HepG2 (cell line): ENCODE measurements at regions not wholly inside any gene's neighbourhood (a gene's known extent, or its start where the extent isn't known, plus 50 kb on each side); places are given as distances from the start of the nearest gene placed in this dataset.

Source experiments
- CREM ChIP-seq, 2 experiments: sonication (generic) in 1 of 2; formaldehyde crosslinking in 1 of 2; IDR thresholded peaks; 2 replicates each; pipeline versions ENCODE4 v1.4.0 to v1.6.1; 2016 to 2020; ENCODE audit warnings: antibody characterized with exemption in 1 of 2, mild to moderate bottlenecking in 1 of 2, missing genetic modification reagents in 1 of 2
- ERF ChIP-seq: IDR thresholded peaks from 2 replicates; pipeline ENCODE4 v1.6.1; 2018; ENCODE audit warnings: missing biosample characterization, missing genetic modification reagents
- FOXA1 ChIP-seq, 2 experiments: fragments of 450-650 bp in 1 of 2; sonication (generic) in 1 of 2; formaldehyde crosslinking in 1 of 2; IDR thresholded peaks; 2 replicates each; pipeline versions ENCODE4 v1.4.0 to v1.6.1; 2016 to 2020; ENCODE audit warnings: missing genetic modification reagents in 1 of 2
- IRX3 ChIP-seq: sonication (generic); formaldehyde crosslinking; IDR thresholded peaks from 2 replicates; pipeline ENCODE4 v1.8.1; 2023; ENCODE audit warnings: mild to moderate bottlenecking, low read depth, missing genetic modification reagents, borderline replicate concordance
- MAFG ChIP-seq: sonication (generic); formaldehyde crosslinking; IDR thresholded peaks from 2 replicates; pipeline ENCODE4 v1.5.1; 2020; ENCODE audit warnings: mild to moderate bottlenecking, missing genetic modification reagents
- RBM39 ChIP-seq: fragments of 200-400 bp; formaldehyde crosslinking; IDR thresholded peaks from one replicate; pipeline ENCODE4 v1.6.1; 2018; ENCODE audit warnings: antibody characterized with exemption, mild to moderate bottlenecking, low read depth, low read length; ENCODE audit not compliant: poor library complexity, severe bottlenecking
- RORA ChIP-seq: sonication (generic); formaldehyde crosslinking; IDR thresholded peaks from 2 replicates; pipeline ENCODE4 v1.5.0; 2020; ENCODE audit warnings: mild to moderate bottlenecking, missing genetic modification reagents, moderate library complexity
- SOX5 ChIP-seq: IDR thresholded peaks from 2 replicates; pipeline ENCODE4 v1.6.1; 2016; ENCODE audit warnings: borderline replicate concordance
- ZFP90 ChIP-seq: sonication (generic); formaldehyde crosslinking; IDR thresholded peaks from 2 replicates; pipeline ENCODE4 v1.8.0; 2022; ENCODE audit warnings: missing genetic modification reagents, mild to moderate bottlenecking, inconsistent platforms, borderline replicate concordance
- ZNF121 ChIP-seq: sonication (generic); formaldehyde crosslinking; IDR thresholded peaks from 2 replicates; pipeline ENCODE4 v1.5.0; 2020; ENCODE audit warnings: mild to moderate bottlenecking, missing genetic modification reagents
- ZNF83 ChIP-seq: sonication (generic); formaldehyde crosslinking; IDR thresholded peaks from 2 replicates; pipeline ENCODE4 v1.4.0; 2020; ENCODE audit warnings: missing genetic modification reagents, mild to moderate bottlenecking, borderline replicate concordance
- TF ChIP-seq, protein P1 (sequence below): sonication (generic); formaldehyde crosslinking; IDR thresholded peaks from 2 replicates; pipeline ENCODE4 v1.8.0; 2022; ENCODE audit warnings: missing genetic modification reagents, mild to moderate bottlenecking, inconsistent platforms, borderline replicate concordance
- TF ChIP-seq, protein P2 (sequence below): sonication (generic); formaldehyde crosslinking; IDR thresholded peaks from 2 replicates; pipeline ENCODE4 v1.4.0; 2020; ENCODE audit warnings: missing genetic modification reagents, mild to moderate bottlenecking, borderline replicate concordance
- TF ChIP-seq, protein P3 (sequence below): sonication (generic); formaldehyde crosslinking; IDR thresholded peaks from 2 replicates; pipeline ENCODE4 v1.4.0; 2020; ENCODE audit warnings: missing genetic modification reagents, borderline replicate concordance
- TF ChIP-seq, protein P4 (sequence below): sonication (generic); formaldehyde crosslinking; IDR thresholded peaks from 2 replicates; pipeline ENCODE4 v1.4.0; 2020; ENCODE audit warnings: missing genetic modification reagents

DNA sequence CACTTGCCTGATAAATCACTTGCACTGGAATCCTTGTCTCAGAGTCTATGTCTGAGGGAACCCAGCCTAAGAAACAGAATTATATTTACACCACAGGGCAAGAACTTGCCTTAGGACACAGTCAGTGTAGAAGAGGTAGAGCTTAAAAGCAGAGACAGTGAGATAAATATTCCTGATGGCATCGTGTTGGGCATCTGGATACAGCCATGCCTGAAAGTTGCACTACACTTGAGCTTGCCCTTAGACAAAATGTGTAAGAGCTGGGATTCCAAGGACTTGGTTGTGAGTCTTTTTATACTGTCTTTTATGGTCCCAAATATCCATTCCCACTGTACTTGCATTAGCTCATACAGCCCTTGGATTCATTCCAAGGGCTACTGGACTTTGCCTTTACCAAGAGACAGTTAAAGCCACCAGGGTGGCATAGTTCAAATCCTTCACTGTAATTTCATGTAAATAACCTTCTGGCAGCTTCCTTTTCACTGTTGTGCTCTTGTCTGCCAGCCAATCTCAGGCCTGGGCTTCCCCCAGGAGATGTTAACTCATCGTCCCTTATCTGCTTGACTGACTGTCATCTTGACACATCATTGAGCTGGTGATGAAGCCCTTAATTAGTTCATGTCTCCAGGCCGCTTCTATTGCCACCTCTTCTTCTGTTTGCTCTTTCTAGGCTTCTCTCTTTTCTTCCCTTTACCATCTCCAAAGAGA, 577.9 kb upstream of the TBX3 start (continued):
- TF ChIP-seq ZFP90 (CRISPR knock-in tag): no peak
- TF ChIP-seq MAFG (CRISPR knock-in tag): no peak
- no peak for TF ChIP-seq FOXA1 (IDR thresholded peaks at IDR 0.05)
- TF ChIP-seq FOXA1 (CRISPR knock-in tag; IDR thresholded peaks at IDR 0.05): peak; percentile 36
- TF ChIP-seq, protein P1, sequence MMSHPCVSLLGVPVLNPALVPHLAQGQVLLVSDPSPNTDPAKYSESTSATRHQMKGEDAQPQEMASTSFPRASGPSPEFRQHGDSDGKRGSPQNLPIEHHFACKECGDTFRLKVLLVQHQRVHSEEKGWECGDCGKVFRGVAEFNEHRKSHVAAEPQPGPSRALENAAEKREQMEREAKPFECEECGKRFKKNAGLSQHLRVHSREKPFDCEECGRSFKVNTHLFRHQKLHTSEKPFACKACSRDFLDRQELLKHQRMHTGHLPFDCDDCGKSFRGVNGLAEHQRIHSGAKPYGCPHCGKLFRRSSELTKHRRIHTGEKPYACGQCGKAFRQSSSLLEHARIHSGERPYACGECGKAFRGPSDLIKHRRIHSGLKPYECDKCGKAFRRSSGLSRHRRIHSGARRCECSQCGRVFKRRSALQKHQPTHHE (CRISPR knock-in tag): no peak
- TF ChIP-seq RORA (CRISPR knock-in tag): no peak
- TF ChIP-seq ZNF121: no peak
- TF ChIP-seq CREM (IDR thresholded peaks at IDR 0.05): no peak
- no peak for TF ChIP-seq CREM (CRISPR knock-in tag; IDR thresholded peaks at IDR 0.05)
- no peak for TF ChIP-seq ZNF83 (CRISPR knock-in tag)
- TF ChIP-seq, protein P2, sequence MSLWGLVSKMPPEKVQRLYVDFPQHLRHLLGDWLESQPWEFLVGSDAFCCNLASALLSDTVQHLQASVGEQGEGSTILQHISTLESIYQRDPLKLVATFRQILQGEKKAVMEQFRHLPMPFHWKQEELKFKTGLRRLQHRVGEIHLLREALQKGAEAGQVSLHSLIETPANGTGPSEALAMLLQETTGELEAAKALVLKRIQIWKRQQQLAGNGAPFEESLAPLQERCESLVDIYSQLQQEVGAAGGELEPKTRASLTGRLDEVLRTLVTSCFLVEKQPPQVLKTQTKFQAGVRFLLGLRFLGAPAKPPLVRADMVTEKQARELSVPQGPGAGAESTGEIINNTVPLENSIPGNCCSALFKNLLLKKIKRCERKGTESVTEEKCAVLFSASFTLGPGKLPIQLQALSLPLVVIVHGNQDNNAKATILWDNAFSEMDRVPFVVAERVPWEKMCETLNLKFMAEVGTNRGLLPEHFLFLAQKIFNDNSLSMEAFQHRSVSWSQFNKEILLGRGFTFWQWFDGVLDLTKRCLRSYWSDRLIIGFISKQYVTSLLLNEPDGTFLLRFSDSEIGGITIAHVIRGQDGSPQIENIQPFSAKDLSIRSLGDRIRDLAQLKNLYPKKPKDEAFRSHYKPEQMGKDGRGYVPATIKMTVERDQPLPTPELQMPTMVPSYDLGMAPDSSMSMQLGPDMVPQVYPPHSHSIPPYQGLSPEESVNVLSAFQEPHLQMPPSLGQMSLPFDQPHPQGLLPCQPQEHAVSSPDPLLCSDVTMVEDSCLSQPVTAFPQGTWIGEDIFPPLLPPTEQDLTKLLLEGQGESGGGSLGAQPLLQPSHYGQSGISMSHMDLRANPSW (CRISPR knock-in tag): no peak
- TF ChIP-seq, protein P3, sequence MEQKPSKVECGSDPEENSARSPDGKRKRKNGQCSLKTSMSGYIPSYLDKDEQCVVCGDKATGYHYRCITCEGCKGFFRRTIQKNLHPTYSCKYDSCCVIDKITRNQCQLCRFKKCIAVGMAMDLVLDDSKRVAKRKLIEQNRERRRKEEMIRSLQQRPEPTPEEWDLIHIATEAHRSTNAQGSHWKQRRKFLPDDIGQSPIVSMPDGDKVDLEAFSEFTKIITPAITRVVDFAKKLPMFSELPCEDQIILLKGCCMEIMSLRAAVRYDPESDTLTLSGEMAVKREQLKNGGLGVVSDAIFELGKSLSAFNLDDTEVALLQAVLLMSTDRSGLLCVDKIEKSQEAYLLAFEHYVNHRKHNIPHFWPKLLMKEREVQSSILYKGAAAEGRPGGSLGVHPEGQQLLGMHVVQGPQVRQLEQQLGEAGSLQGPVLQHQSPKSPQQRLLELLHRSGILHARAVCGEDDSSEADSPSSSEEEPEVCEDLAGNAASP (CRISPR knock-in tag): no peak
- TF ChIP-seq, protein P4, sequence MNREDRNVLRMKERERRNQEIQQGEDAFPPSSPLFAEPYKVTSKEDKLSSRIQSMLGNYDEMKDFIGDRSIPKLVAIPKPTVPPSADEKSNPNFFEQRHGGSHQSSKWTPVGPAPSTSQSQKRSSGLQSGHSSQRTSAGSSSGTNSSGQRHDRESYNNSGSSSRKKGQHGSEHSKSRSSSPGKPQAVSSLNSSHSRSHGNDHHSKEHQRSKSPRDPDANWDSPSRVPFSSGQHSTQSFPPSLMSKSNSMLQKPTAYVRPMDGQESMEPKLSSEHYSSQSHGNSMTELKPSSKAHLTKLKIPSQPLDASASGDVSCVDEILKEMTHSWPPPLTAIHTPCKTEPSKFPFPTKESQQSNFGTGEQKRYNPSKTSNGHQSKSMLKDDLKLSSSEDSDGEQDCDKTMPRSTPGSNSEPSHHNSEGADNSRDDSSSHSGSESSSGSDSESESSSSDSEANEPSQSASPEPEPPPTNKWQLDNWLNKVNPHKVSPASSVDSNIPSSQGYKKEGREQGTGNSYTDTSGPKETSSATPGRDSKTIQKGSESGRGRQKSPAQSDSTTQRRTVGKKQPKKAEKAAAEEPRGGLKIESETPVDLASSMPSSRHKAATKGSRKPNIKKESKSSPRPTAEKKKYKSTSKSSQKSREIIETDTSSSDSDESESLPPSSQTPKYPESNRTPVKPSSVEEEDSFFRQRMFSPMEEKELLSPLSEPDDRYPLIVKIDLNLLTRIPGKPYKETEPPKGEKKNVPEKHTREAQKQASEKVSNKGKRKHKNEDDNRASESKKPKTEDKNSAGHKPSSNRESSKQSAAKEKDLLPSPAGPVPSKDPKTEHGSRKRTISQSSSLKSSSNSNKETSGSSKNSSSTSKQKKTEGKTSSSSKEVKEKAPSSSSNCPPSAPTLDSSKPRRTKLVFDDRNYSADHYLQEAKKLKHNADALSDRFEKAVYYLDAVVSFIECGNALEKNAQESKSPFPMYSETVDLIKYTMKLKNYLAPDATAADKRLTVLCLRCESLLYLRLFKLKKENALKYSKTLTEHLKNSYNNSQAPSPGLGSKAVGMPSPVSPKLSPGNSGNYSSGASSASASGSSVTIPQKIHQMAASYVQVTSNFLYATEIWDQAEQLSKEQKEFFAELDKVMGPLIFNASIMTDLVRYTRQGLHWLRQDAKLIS (CRISPR knock-in tag): no peak
- 0 out of 2 replicates have a peak, but pooled peaks have one; percentile 50 for TF ChIP-seq ERF (CRISPR knock-in tag)
- no peak for TF ChIP-seq RBM39
- peak; percentile 60; the same call in 1 of the 2 replicates for TF ChIP-seq SOX5
- no peak for TF ChIP-seq IRX3 (CRISPR knock-in tag)
